Esophagus (tissue), 2 donors: ENCODE measurements at regions not wholly inside any gene's neighbourhood (a gene's known extent, or its start where the extent isn't known, plus 50 kb on each side); places are given as distances from the start of the nearest gene placed in this dataset.

Experiments used
- H3K27ac ChIP-seq, 2 donors: one replicate each; pipeline ENCODE4 v1.5.1; 2013; ENCODE audit warnings: low read depth in 2 of 2, mild to moderate bottlenecking in 2 of 2, inconsistent platforms in 1 of 2, low read length in 1 of 2, moderate library complexity in 1 of 2
- H3K27me3 ChIP-seq, 2 donors: one replicate each; pipeline ENCODE4 v1.6.1; 2013; ENCODE audit warnings: low read length in 2 of 2, control low read depth in 1 of 2, mild to moderate bottlenecking in 1 of 2; ENCODE audit not compliant: insufficient read depth in 2 of 2, control insufficient read depth in 1 of 2
- H3K36me3 ChIP-seq, 2 donors: one replicate each; pipeline ENCODE4 v1.6.1; 2013; ENCODE audit warnings: low read length in 1 of 2; ENCODE audit not compliant: control insufficient read depth in 2 of 2, insufficient read depth in 2 of 2
- H3K4me1 ChIP-seq, 2 donors: one replicate each; pipeline ENCODE4 v1.6.1; 2013; ENCODE audit warnings: low read length in 1 of 2; ENCODE audit not compliant: control insufficient read depth in 2 of 2, insufficient read depth in 2 of 2
- H3K4me3 ChIP-seq, 2 donors: one replicate each; pipeline ENCODE4 v1.5.1; 2013; ENCODE audit warnings: low read length in 2 of 2, mild to moderate bottlenecking in 2 of 2, low read depth in 1 of 2, moderate library complexity in 1 of 2
- H3K9me3 ChIP-seq, 2 donors: one replicate each; pipeline ENCODE4 v1.6.1; 2013; ENCODE audit warnings: mild to moderate bottlenecking in 2 of 2, low read depth in 1 of 2, low read length in 1 of 2, moderate library complexity in 1 of 2; ENCODE audit not compliant: control insufficient read depth in 2 of 2, insufficient read depth in 1 of 2
- WGBS, 2 donors: extraction: QIAGEN DNeasy Blood & Tissue Kit; methylation state at CpG; one replicate each; pipeline ENCODE4 v1.1.7; 2013; 5-methylcytosine and 5-hydroxymethylcytosine counted together
- donor health status: healthy with polysubstance abuse.
- donor health status: Bipolar disorder and iron deficiency.

DNA sequence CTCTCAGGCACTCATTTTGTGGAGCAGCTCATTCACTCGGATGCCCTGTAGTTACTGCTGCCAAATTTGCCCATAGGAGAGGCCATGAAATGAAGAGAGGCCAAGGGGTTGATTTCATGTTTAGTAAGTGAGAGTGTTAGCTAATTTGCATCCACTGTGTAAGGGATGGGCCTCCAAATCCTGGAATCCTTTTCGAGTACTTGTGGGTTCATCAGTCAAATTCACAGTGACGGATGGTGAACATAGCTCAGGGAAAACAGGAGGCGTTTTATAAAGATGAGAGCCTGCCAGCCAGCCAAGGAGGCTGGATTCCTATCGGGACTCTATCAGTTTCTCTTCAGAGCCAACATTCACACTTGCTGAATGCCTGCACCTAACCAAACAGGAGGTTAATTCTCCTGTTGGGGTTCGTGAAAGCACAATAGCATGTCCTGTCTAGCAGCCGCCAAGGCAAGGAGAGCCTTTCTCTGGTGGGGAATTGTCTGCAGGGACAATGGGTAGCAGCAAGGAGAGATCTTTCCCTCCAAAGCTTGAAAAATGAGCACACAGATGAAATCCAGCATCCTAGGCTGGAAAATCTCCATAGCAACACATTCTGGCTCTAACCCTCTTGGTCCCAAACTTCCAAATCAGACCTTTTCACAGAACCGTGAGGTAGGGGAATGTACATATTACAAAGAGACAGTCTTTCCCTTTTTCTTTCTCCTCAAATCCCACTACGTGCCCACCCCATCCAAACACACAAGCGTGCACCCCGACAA, 231.4 kb upstream of the ECI2 start:
- H3K9me3 ChIP-seq = no peaks in the 10 kb centered on the region
- no peaks in the 10 kb centered on the region for H3K27me3 ChIP-seq
- WGBS, 2 donors = 71 to 77% methylated on average over 11 of the region's 11 CpGs
- H3K4me3 ChIP-seq = no peak overlapping the region
- peaks cover 0 to 2% of the 10 kb centered on the region in 2 donors for H3K4me1 ChIP-seq
- no peak overlapping the region for H3K27ac ChIP-seq
- no peaks in the 10 kb centered on the region for H3K36me3 ChIP-seq

- Histone ChIP-seq H3K4me3 (no peak overlapping the region), H3K27me3 (no peaks in the 10 kb centered on the region)
- WGBS, 2 donors = 59 to 75% methylated on average over 3 of the region's 3 CpGs
Measured at GRCh38 chr6:4365686-4366085, 230.3 kb upstream of the ECI2 start.

GRCh38 chr6:4364711-4365110, 229.3 kb upstream of the ECI2 start:
- Histone ChIP-seq H3K4me1 (peaks cover 0 to 2% of the 10 kb centered on the region in 2 donors), H3K9me3 (no peaks in the 10 kb centered on the region), H3K27me3 (no peaks in the 10 kb centered on the region), H3K36me3 (no peaks in the 10 kb centered on the region), H3K4me3 (no peak overlapping the region), H3K27ac (no peak overlapping the region)

More at GRCh38 chr6:4365686-4366085, 230.3 kb upstream of the ECI2 start:
- Histone ChIP-seq H3K36me3 (no peaks in the 10 kb centered on the region), H3K4me1 (peaks cover 0 to 2% of the 10 kb centered on the region in 2 donors), H3K27ac (no peak overlapping the region), H3K9me3 (no peaks in the 10 kb centered on the region)

- H3K4me3 ChIP-seq = no peak overlapping the region
- H3K27ac ChIP-seq = no peak overlapping the region
Measured at GRCh38 chr6:4364172-4364571, 228.8 kb upstream of the ECI2 start.

DNA sequence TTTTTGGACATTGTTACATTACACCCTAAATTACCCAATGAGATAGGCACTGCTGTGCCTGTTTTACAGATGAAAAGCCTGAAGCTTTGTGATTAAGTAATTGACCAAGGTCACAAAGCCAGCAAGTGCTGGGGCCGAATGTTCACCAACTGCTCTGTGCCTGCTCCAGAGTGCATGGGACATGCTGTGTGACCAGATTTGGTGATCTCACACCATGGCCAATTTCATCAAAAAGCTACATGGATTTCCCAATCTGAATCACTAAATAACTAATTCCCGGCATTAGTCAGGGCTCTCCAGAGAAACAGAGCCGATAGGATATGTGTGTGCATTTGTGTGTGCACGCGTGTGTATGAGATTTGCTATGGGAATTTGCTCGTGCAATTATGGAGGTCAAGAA, 228.3 kb upstream of the ECI2 start:
- Histone ChIP-seq H3K4me3 (no peak overlapping the region), H3K36me3 (no peaks in the 10 kb centered on the region), H3K4me1 (peaks cover 2% of the 10 kb centered on the region in 2 donors), H3K27me3 (no peaks in the 10 kb centered on the region), H3K27ac (no peak overlapping the region), H3K9me3 (no peaks in the 10 kb centered on the region)
- 73 to 76% methylated on average over 6 of the region's 6 CpGs for WGBS, 2 donors

More at GRCh38 chr6:4364172-4364571, 228.8 kb upstream of the ECI2 start:
- Histone ChIP-seq H3K36me3 (no peaks in the 10 kb centered on the region), H3K4me1 (peaks cover 1 to 2% of the 10 kb centered on the region in 2 donors), H3K9me3 (no peaks in the 10 kb centered on the region), H3K27me3 (no peaks in the 10 kb centered on the region)

DNA sequence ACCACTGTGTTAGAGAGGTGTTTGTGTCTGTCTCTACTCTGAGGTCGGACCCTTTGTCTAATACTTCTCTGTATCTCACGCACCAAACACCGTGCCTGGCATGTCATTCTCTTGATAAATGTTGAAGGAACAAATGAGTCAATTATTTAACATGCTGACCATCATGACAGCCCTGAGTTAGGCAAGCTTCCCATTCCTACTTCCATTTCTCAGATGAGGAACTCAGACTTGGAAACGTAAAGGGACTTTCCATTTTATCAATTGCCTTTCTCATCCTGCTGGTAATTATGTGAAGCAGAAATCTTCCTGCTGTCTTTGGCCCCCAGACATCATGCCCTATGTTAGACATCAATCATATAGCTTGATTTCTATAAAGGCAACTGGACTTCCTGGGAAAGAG, 227.0 kb upstream of the ECI2 start:
- Histone ChIP-seq H3K27me3 (no peaks in the 10 kb centered on the region), H3K4me1 (peaks cover 2 to 6% of the 10 kb centered on the region in 2 donors)
- WGBS, 2 donors = 84 to 88% methylated on average over 4 of the region's 4 CpGs

GRCh38 chr6:4360920-4361319, 225.5 kb upstream of the ECI2 start:
- H3K4me3 ChIP-seq = no peak overlapping the region
- no peaks in the 10 kb centered on the region for H3K9me3 ChIP-seq
- no peaks in the 10 kb centered on the region for H3K27me3 ChIP-seq
- WGBS, 2 donors = 91 to 92% methylated on average over 6 of the region's 6 CpGs
- peaks cover 2 to 10% of the 10 kb centered on the region in 2 donors for H3K4me1 ChIP-seq
- H3K27ac ChIP-seq = no peak overlapping the region
- H3K36me3 ChIP-seq = no peaks in the 10 kb centered on the region

More for the DNA sequence above, 227.0 kb upstream of the ECI2 start:
- H3K4me3 ChIP-seq = no peak overlapping the region
- no peaks in the 10 kb centered on the region for H3K36me3 ChIP-seq
- H3K27ac ChIP-seq = no peak overlapping the region
- no peaks in the 10 kb centered on the region for H3K9me3 ChIP-seq

DNA sequence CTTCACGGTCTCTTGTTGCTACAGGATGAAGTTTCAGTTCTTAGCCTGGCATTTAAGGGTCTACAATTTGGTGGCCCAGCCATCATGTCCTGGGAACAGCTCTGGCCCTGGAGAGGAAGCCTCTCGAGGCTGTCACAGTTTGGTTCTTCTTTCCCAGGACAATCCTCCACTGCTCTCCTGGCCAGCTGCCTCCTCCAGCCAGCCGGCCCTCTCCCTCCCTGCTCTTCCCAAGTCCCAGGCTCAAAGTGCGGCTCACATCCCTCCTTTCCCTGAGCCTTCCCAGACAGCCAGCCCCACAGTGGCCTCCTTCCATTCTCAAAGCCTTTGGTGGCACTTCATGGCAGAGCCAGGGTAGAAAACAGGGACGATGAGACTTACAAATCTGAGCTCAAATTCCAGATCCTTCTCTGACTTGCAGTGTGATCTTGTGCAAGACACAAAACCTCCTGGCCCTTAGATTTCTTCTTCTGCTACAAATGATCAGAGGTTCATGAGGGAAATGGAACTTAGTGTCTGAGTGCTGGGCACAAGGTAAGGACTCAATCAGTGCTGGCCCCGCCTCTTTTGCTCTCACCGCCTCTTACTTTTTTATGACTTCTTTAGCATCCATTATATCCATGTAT, 223.8 kb upstream of the ECI2 start:
- WGBS, 2 donors = 60 to 61% methylated on average over 7 of the region's 7 CpGs
- Histone ChIP-seq H3K27me3 (no peaks in the 10 kb centered on the region), H3K36me3 (no peaks in the 10 kb centered on the region), H3K4me3 (no peak overlapping the region), H3K9me3 (no peaks in the 10 kb centered on the region), H3K27ac (peak overlapping the region; percentile 93 to 95), H3K4me1 (peaks cover 0 to 10% of the 10 kb centered on the region in 2 donors)

GRCh38 chr6:4358414-4359107, 223.2 kb upstream of the ECI2 start:
- no peak overlapping the region for H3K4me3 ChIP-seq

More at GRCh38 chr6:4358414-4359107, 223.2 kb upstream of the ECI2 start:
- Histone ChIP-seq H3K9me3 (no peaks in the 10 kb centered on the region), H3K4me1 (peaks cover under 1 to 13% of the 10 kb centered on the region in 2 donors), H3K27me3 (no peaks in the 10 kb centered on the region), H3K27ac (peak overlapping the region; percentile 93 to 95), H3K36me3 (no peaks in the 10 kb centered on the region)
- 22 to 26% methylated on average over 13 of the region's 13 CpGs for WGBS, 2 donors
